SJSA1 (cell line): ENCODE measurements at regions not wholly inside any gene's neighbourhood (a gene's known extent, or its start where the extent isn't known, plus 50 kb on each side); places are given as distances from the start of the nearest gene placed in this dataset.
A peak's percentile ranks its signal among the peaks of the same experiment; 100 is the strongest.

ENCODE experiments used
- DNase-seq, 2 experiments: peaks; one replicate each; pipeline ENCODE4 v3.0.0-alpha.2; 2015 to 2020; ENCODE audit warnings: low spot score in 2 of 2, low read depth in 1 of 2
- H3K27ac ChIP-seq: fragments of 250-450 bp; sonication (Bioruptor Pico); 2 replicates; pipeline ENCODE4 v1.5.1; 2020; ENCODE audit warnings: mild to moderate bottlenecking, moderate library complexity
- H3K27me3 ChIP-seq: fragments of 250-450 bp; sonication (Bioruptor Pico); replicated peaks from 2 replicates; pipeline ENCODE4 v1.5.1; 2020; ENCODE audit warnings: mild to moderate bottlenecking, moderate library complexity
- H3K36me3 ChIP-seq: fragments of 250-450 bp; sonication (Bioruptor Pico); 2 replicates; pipeline ENCODE4 v1.5.1; 2020; ENCODE audit warnings: mild to moderate bottlenecking
- H3K4me1 ChIP-seq: fragments of 250-450 bp; sonication (Bioruptor Pico); replicated peaks from 2 replicates; pipeline ENCODE4 v1.6.1; 2021; ENCODE audit warnings: mild to moderate bottlenecking
- H3K4me3 ChIP-seq: fragments of 250-450 bp; sonication (Bioruptor Pico); 2 replicates; pipeline ENCODE4 v1.5.1; 2020; ENCODE audit warnings: mild to moderate bottlenecking
- H3K9me3 ChIP-seq: fragments of 250-450 bp; sonication (Bioruptor Pico); replicated peaks from 2 replicates; pipeline ENCODE4 v1.5.1; 2020; ENCODE audit warnings: mild to moderate bottlenecking

GRCh38 chr9:84170521-84171141 lies 169.9 kb downstream of the SLC28A3 start:
- Histone ChIP-seq H3K4me1 (peaks cover 29% of the 10 kb centered on the region), H3K27me3 (no peaks in the 10 kb centered on the region), H3K4me3 (no peak overlapping the region), H3K27ac (peak overlapping the region; percentile 88), H3K36me3 (no peaks in the 10 kb centered on the region), H3K9me3 (no peaks in the 10 kb centered on the region)
- peak; percentile 90 for DNase-seq

- Histone ChIP-seq H3K27me3 (no peaks in the 10 kb centered on the region), H3K4me3 (no peak overlapping the region), H3K9me3 (no peaks in the 10 kb centered on the region), H3K4me1 (peaks cover 27% of the 10 kb centered on the region), H3K36me3 (no peaks in the 10 kb centered on the region), H3K27ac (no peak overlapping the region)
- DNase-seq: no peak
These were observed 166.6 kb downstream of the SLC28A3 start for GRCh38 chr9:84173961-84174360.

GRCh38 chr9:84174486-84174885 lies 166.1 kb downstream of the SLC28A3 start:
- H3K4me1 ChIP-seq: peaks cover 22% of the 10 kb centered on the region
- H3K4me3 ChIP-seq: no peak overlapping the region
- H3K27ac ChIP-seq: no peak overlapping the region
- no peaks in the 10 kb centered on the region for H3K9me3 ChIP-seq
- no peaks in the 10 kb centered on the region for H3K27me3 ChIP-seq
- no peaks in the 10 kb centered on the region for H3K36me3 ChIP-seq
- DNase-seq: no peak

GRCh38 chr9:84177407-84177806 lies 163.2 kb downstream of the SLC28A3 start:
- no peak overlapping the region for H3K27ac ChIP-seq
- DNase-seq: no peak
- H3K4me3 ChIP-seq: no peak overlapping the region
- H3K4me1 ChIP-seq: no peaks in the 10 kb centered on the region
- no peaks in the 10 kb centered on the region for H3K9me3 ChIP-seq
- H3K27me3 ChIP-seq: no peaks in the 10 kb centered on the region
- no peaks in the 10 kb centered on the region for H3K36me3 ChIP-seq

GRCh38 chr9:84179531-84179930 lies 161.0 kb downstream of the SLC28A3 start:
- Histone ChIP-seq H3K27me3 (no peaks in the 10 kb centered on the region), H3K4me3 (no peak overlapping the region), H3K9me3 (no peaks in the 10 kb centered on the region), H3K4me1 (no peaks in the 10 kb centered on the region), H3K36me3 (no peaks in the 10 kb centered on the region), H3K27ac (no peak overlapping the region)
- DNase-seq: no peak

- H3K9me3 ChIP-seq: no peaks in the 10 kb centered on the region
- DNase-seq: no peak
- no peak overlapping the region for H3K4me3 ChIP-seq
- 0 out of 2 replicates have a peak, but pooled peaks cover 1% of the 10 kb centered on the region for H3K4me1 ChIP-seq
- H3K36me3 ChIP-seq: no peaks in the 10 kb centered on the region
- H3K27ac ChIP-seq: no peak overlapping the region
- H3K27me3 ChIP-seq: no peaks in the 10 kb centered on the region
These were observed 153.5 kb downstream of the SLC28A3 start for GRCh38 chr9:84187090-84187489.

- H3K27ac ChIP-seq: no peak overlapping the region
- 0 out of 2 replicates have a peak, but pooled peaks cover 5% of the 10 kb centered on the region for H3K4me1 ChIP-seq
- no peaks in the 10 kb centered on the region for H3K9me3 ChIP-seq
- H3K27me3 ChIP-seq: no peaks in the 10 kb centered on the region
- no peaks in the 10 kb centered on the region for H3K36me3 ChIP-seq
- no peak overlapping the region for H3K4me3 ChIP-seq
- DNase-seq: no peak
These were observed 150.7 kb downstream of the SLC28A3 start for GRCh38 chr9:84189904-84190303.

- H3K9me3 ChIP-seq: no peaks in the 10 kb centered on the region
- no peaks in the 10 kb centered on the region for H3K27me3 ChIP-seq
- no peak overlapping the region for H3K27ac ChIP-seq
- H3K4me1 ChIP-seq: 0 out of 2 replicates have a peak, but pooled peaks cover 5% of the 10 kb centered on the region
- DNase-seq: no peak
- no peak overlapping the region for H3K4me3 ChIP-seq
- H3K36me3 ChIP-seq: no peaks in the 10 kb centered on the region
These were observed 150.1 kb downstream of the SLC28A3 start for GRCh38 chr9:84190411-84190810.

- Histone ChIP-seq H3K4me1 (no peaks in the 10 kb centered on the region), H3K27ac (no peak overlapping the region), H3K27me3 (no peaks in the 10 kb centered on the region; the same call in 1 of the 2 replicates), H3K36me3 (no peaks in the 10 kb centered on the region), H3K9me3 (no peaks in the 10 kb centered on the region), H3K4me3 (no peak overlapping the region)
- no peak for DNase-seq
These were observed 133.7 kb downstream of the SLC28A3 start for GRCh38 chr9:84206801-84207370.

GRCh38 chr9:84207491-84207951 lies 133.0 kb downstream of the SLC28A3 start:
- Histone ChIP-seq H3K27me3 (no peaks in the 10 kb centered on the region; the same call in 1 of the 2 replicates), H3K9me3 (no peaks in the 10 kb centered on the region), H3K27ac (no peak overlapping the region), H3K4me3 (no peak overlapping the region), H3K4me1 (no peaks in the 10 kb centered on the region), H3K36me3 (no peaks in the 10 kb centered on the region)
- DNase-seq: no peak

- Histone ChIP-seq H3K4me1 (no peaks in the 10 kb centered on the region), H3K27me3 (no peaks in the 10 kb centered on the region), H3K4me3 (no peak overlapping the region), H3K9me3 (no peaks in the 10 kb centered on the region), H3K36me3 (no peaks in the 10 kb centered on the region), H3K27ac (no peak overlapping the region)
- no peak for DNase-seq
These were observed 128.3 kb downstream of the SLC28A3 start for GRCh38 chr9:84212246-84212645.

GRCh38 chr9:84212982-84213381 lies 127.6 kb downstream of the SLC28A3 start:
- H3K4me3 ChIP-seq: no peak overlapping the region
- no peaks in the 10 kb centered on the region for H3K36me3 ChIP-seq
- no peak overlapping the region for H3K27ac ChIP-seq
- H3K9me3 ChIP-seq: no peaks in the 10 kb centered on the region
- DNase-seq: no peak
- no peaks in the 10 kb centered on the region for H3K4me1 ChIP-seq
- H3K27me3 ChIP-seq: no peaks in the 10 kb centered on the region

- Histone ChIP-seq H3K4me3 (no peak overlapping the region), H3K36me3 (no peaks in the 10 kb centered on the region), H3K27me3 (no peaks in the 10 kb centered on the region), H3K4me1 (no peaks in the 10 kb centered on the region), H3K27ac (no peak overlapping the region), H3K9me3 (no peaks in the 10 kb centered on the region)
- DNase-seq: no peak
These were observed 124.4 kb downstream of the SLC28A3 start for GRCh38 chr9:84216151-84216550.

- DNase-seq: no peak
- Histone ChIP-seq H3K4me1 (no peaks in the 10 kb centered on the region), H3K9me3 (no peaks in the 10 kb centered on the region), H3K27ac (no peak overlapping the region), H3K27me3 (no peaks in the 10 kb centered on the region), H3K4me3 (no peak overlapping the region), H3K36me3 (no peaks in the 10 kb centered on the region)
These were observed 122.2 kb downstream of the SLC28A3 start for GRCh38 chr9:84218322-84218721.
